Esophagus muscularis mucosa (tissue), 3 donors: ENCODE measurements at regions not wholly inside any gene's neighbourhood (a gene's known extent, or its start where the extent isn't known, plus 50 kb on each side); places are given as distances from the start of the nearest gene placed in this dataset.
A peak's percentile ranks its signal among the peaks of the same experiment; 100 is the strongest.

Experiments used
- CTCF ChIP-seq, 3 experiments: fragments of 200-600 bp in 2 of 3; fragments of 450-650 bp in 1 of 3; sonication (generic) in 2 of 3; IDR thresholded peaks; one replicate each; pipeline ENCODE4 v1.5.1; 2017 to 2019; ENCODE audit warnings: antibody characterized with exemption in 3 of 3, mild to moderate bottlenecking in 2 of 3, moderate library complexity in 1 of 3
- POLR2AphosphoS5 ChIP-seq, 2 donors: sonication (generic); formaldehyde crosslinking; IDR thresholded peaks; one replicate each; pipeline ENCODE4 v1.6.1; 2017; ENCODE audit warnings: antibody characterized with exemption in 2 of 2

- TF ChIP-seq POLR2AphosphoS5 (IDR thresholded peaks at IDR 0.05) (no peak), CTCF (IDR thresholded peaks at IDR 0.05) (peak; percentile 50 to 76 (median 52))
These were observed 79.8 kb upstream of the CHD6 start for GRCh38 chr20:41697861-41698559.
